ENCODE measurements at regions not wholly inside any gene's neighbourhood (a gene's known extent, or its start where the extent isn't known, plus 50 kb on each side); places are given as distances from the start of the nearest gene placed in this dataset. TPM values are rescaled to one million over a fixed set of nuclear protein-coding genes. Genes with fewer than 3 reads are reported as not detected.
"Not testable (repeated sequence)": the region's sequence is repeated elsewhere in the genome, so short reads cannot be mapped to it uniquely, and the experiment has no call there.

GRCh38 chr9:67800170-67800569 lies 58.6 kb upstream of the ANKRD20A1 start:
- H3K18ac ChIP-seq (ENCODE audit: low read length); H3K4me1 ChIP-seq (ENCODE audit: control insufficient read depth in 2 of 2, insufficient read depth in 1 of 2, low read depth in 1 of 2, low read length in 2 of 2); H3K14ac ChIP-seq (ENCODE audit: low read length); H3K27ac ChIP-seq (replicated peaks; ENCODE audit: low read length); H3K4me3 ChIP-seq (ENCODE audit: low read length in 2 of 2); H4K8ac ChIP-seq (ENCODE audit: low read depth, low read length); H3K9ac ChIP-seq (ENCODE audit: low read depth, low read length, poor library complexity); DNase-seq (ENCODE audit: low spot score); H3K4ac ChIP-seq (ENCODE audit: low read length); H4K91ac ChIP-seq (ENCODE audit: low read depth, low read length, poor library complexity); H3K4me2 ChIP-seq (ENCODE audit: insufficient read depth, low read length, poor library complexity, severe bottlenecking); H3K79me1 ChIP-seq (ENCODE audit: low read depth, low read length); H2BK5ac ChIP-seq (ENCODE audit: low read length); H2BK12ac ChIP-seq (ENCODE audit: low read length); H3K27me3 ChIP-seq (ENCODE audit: control insufficient read depth in 3 of 3, insufficient read depth in 3 of 3, low read depth in 1 of 3, low read length in 3 of 3); H2BK15ac ChIP-seq (ENCODE audit: low read length); H3K36me3 ChIP-seq (replicated peaks in 1 of 2; ENCODE audit: control insufficient read depth in 2 of 2, insufficient read depth in 2 of 2, low read length in 2 of 2); H3K23ac ChIP-seq (ENCODE audit: low read depth, low read length, poor library complexity); H3K9me3 ChIP-seq (replicated peaks in 1 of 2; ENCODE audit: control insufficient read depth in 2 of 2, insufficient read depth in 1 of 2, low read depth in 1 of 2, low read length in 2 of 2); H2BK120ac ChIP-seq (ENCODE audit: low read depth, low read length); H2AK5ac ChIP-seq (ENCODE audit: low read depth, low read length); H2AFZ ChIP-seq (ENCODE audit: low read length): not testable (repeated sequence)
- no CpG with 5 or more reads among the region's 7 CpGs for WGBS, 2 donors (ENCODE audit: extremely low coverage in 2 of 2, insufficient read length in 2 of 2, insufficient replicate concordance in 1 of 2)

Small RNA genes in the stretch of these regions (small RNA-seq; reads per million reads assigned to genes)
- gene AL627230.1 (ENCODE audit: insufficient read depth), result not detected
- gene AL627230.3 (ENCODE audit: insufficient read depth), result not detected
- gene AL627230.5 (ENCODE audit: insufficient read depth), result not detected
- gene AL627230.6 (ENCODE audit: insufficient read depth), result not detected
- gene AL627230.8 (ENCODE audit: insufficient read depth), result not detected
- gene FAM27B (ENCODE audit: insufficient read depth), result not detected
- gene RF00156 (ENCODE audit: insufficient read depth), result not detected
- gene RN7SL787P (ENCODE audit: insufficient read depth), result not detected

Measured in neuronal stem cell (in vitro differentiated cells).